OCI-LY7 (cell line): ENCODE measurements at regions not wholly inside any gene's neighbourhood (a gene's known extent, or its start where the extent isn't known, plus 50 kb on each side); places are given as distances from the start of the nearest gene placed in this dataset.

ENCODE experiments used
- BruUV-seq: library from RNA; stranded (reverse); fragments of 400-500 nt; replicated peaks from 2 replicates; lab custom pipeline; 2021; lab: Mats Ljungman, UMichigan
- CTCF ChIA-PET: fragments of 300-600 bp; sonication (Branson Sonifier 250); formaldehyde crosslinking; loops from one replicate; lab custom pipeline; 2022; ENCODE audit warnings: antibody characterized with exemption; ENCODE audit not compliant: unreplicated experiment; lab: Charles Lee
- POLR2A ChIA-PET: fragments of 300-600 bp; sonication (Branson Sonifier 250); formaldehyde crosslinking; loops from one replicate; lab custom pipeline; 2022; ENCODE audit warnings: antibody characterized with exemption; lab: Charles Lee
- DNase-seq: peaks from one replicate; pipeline ENCODE4 v3.0.0-alpha.2; 2015; ENCODE audit warnings: low spot score
- H2AFZ ChIP-seq: fragments of 200-600 bp; sonication (generic), shearing (Covaris generic); 2 replicates; pipeline ENCODE4 v1.6.1; 2014; ENCODE audit warnings: mild to moderate bottlenecking, antibody characterized with exemption, low read length, moderate library complexity
- H3K27ac ChIP-seq: fragments of 200-600 bp; sonication (generic); 2 replicates; pipeline ENCODE4 v1.5.1; 2014; ENCODE audit warnings: mixed run types, low read depth, mild to moderate bottlenecking, moderate library complexity, low read length, inconsistent platforms; ENCODE audit not compliant: poor library complexity, severe bottlenecking
- H3K36me3 ChIP-seq: fragments of 200-600 bp; sonication (generic); 2 replicates; pipeline ENCODE4 v1.6.1; 2014; ENCODE audit warnings: mild to moderate bottlenecking, antibody characterized with exemption, low read length, moderate library complexity, mixed read lengths; ENCODE audit not compliant: insufficient read depth
- H3K4me1 ChIP-seq: fragments of 200-600 bp; sonication (generic); 2 replicates; pipeline ENCODE4 v1.5.1; 2014; ENCODE audit warnings: mild to moderate bottlenecking, low read length; ENCODE audit not compliant: insufficient read depth, poor library complexity, severe bottlenecking
- H3K4me2 ChIP-seq: fragments of 200-600 bp; sonication (generic); 2 replicates; pipeline ENCODE4 v1.6.1; 2014; ENCODE audit warnings: mild to moderate bottlenecking, low read length
- H3K4me3 ChIP-seq: fragments of 200-600 bp; sonication (generic); 2 replicates; pipeline ENCODE4 v1.5.1; 2014; ENCODE audit warnings: mild to moderate bottlenecking, low read depth, low read length; ENCODE audit not compliant: poor library complexity, severe bottlenecking
- H3K79me2 ChIP-seq: fragments of 200-600 bp; sonication (generic); 2 replicates; pipeline ENCODE4 v1.6.1; 2016; ENCODE audit warnings: low read depth, mild to moderate bottlenecking, low read length, moderate library complexity, mixed read lengths; ENCODE audit not compliant: insufficient read depth
- H3K9me2 ChIP-seq: fragments of 200-600 bp; sonication (generic); 2 replicates; pipeline ENCODE4 v1.6.1; 2016; ENCODE audit warnings: mild to moderate bottlenecking, low read length, mixed read lengths; ENCODE audit not compliant: insufficient read depth
- H3K9me3 ChIP-seq: fragments of 200-600 bp; sonication (generic); 2 replicates; pipeline ENCODE4 v1.6.1; 2014; ENCODE audit warnings: mild to moderate bottlenecking, mixed run types, low read length, mixed read lengths
- H4K20me1 ChIP-seq: fragments of 200-600 bp; sonication (generic); 2 replicates; pipeline ENCODE4 v1.6.1; 2014; ENCODE audit warnings: mild to moderate bottlenecking, antibody characterized with exemption, low read length, moderate library complexity, mixed read lengths; ENCODE audit not compliant: insufficient read depth
- EZH2phosphoT487 ChIP-seq: fragments of 200-600 bp; sonication (generic); IDR thresholded peaks from 2 replicates; pipeline ENCODE4 v1.6.1; 2018; ENCODE audit warnings: low read depth, borderline replicate concordance, mild to moderate bottlenecking, mixed run types, antibody characterized with exemption, low read length, moderate library complexity, mixed read lengths
- intact Hi-C: fragments of 100-400 bp; cut with micrococcal nuclease; formaldehyde crosslinking; loops from one replicate; pipeline ENCODE4 v1.10.0; 2022; ENCODE audit not compliant: unreplicated experiment
- TF ChIP-seq, protein P1 (sequence below): fragments of 200-600 bp; sonication (generic); conservative IDR thresholded peaks from 2 replicates; pipeline ENCODE4 v1.5.1; 2014; ENCODE audit warnings: mild to moderate bottlenecking, antibody characterized with exemption, low read length, moderate library complexity, mixed read lengths

DNA sequence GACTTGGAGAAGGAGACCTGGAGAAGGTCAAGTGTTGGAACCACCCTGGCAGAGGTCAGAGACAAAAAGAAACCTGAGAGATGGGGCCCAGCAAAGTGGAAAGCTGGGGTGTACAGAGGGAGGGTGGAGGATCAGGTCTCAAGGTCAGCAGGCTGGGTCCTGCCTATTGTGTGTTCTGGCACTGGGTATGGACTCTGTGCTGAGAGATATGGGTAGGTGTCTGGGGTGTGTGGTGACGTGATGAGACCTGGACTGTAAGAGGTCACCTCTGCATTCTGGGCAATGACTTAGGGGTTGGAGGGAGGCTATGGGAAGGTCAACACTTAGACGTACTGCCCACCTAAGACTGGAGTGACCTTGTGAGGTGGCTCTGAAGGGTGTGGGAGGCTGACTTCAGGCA lies 88.1 kb downstream of the SCGB2B2 start:
- intact Hi-C loops, result no loop called here
- no peak overlapping the region for H2AFZ ChIP-seq
- H3K36me3 ChIP-seq, result no peaks in the 10 kb centered on the region
- no peaks in the 10 kb centered on the region for H3K9me3 ChIP-seq
- no peaks in the 10 kb centered on the region for H3K4me1 ChIP-seq
- H3K9me2 ChIP-seq, result no peaks in the 10 kb centered on the region
- ChIA-PET CTCF (no interaction called here), POLR2A (no interaction called here)
- no peak overlapping the region for H3K4me3 ChIP-seq
- no peaks in the 10 kb centered on the region for H4K20me1 ChIP-seq
- no peak overlapping the region for H3K27ac ChIP-seq
- no TSS peak for BruUV-seq
- H3K4me2 ChIP-seq, result no peak overlapping the region
- no peak for DNase-seq
- no peaks in the 10 kb centered on the region for H3K79me2 ChIP-seq
- TF ChIP-seq, protein P1, sequence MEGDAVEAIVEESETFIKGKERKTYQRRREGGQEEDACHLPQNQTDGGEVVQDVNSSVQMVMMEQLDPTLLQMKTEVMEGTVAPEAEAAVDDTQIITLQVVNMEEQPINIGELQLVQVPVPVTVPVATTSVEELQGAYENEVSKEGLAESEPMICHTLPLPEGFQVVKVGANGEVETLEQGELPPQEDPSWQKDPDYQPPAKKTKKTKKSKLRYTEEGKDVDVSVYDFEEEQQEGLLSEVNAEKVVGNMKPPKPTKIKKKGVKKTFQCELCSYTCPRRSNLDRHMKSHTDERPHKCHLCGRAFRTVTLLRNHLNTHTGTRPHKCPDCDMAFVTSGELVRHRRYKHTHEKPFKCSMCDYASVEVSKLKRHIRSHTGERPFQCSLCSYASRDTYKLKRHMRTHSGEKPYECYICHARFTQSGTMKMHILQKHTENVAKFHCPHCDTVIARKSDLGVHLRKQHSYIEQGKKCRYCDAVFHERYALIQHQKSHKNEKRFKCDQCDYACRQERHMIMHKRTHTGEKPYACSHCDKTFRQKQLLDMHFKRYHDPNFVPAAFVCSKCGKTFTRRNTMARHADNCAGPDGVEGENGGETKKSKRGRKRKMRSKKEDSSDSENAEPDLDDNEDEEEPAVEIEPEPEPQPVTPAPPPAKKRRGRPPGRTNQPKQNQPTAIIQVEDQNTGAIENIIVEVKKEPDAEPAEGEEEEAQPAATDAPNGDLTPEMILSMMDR, result no peak

DNA sequence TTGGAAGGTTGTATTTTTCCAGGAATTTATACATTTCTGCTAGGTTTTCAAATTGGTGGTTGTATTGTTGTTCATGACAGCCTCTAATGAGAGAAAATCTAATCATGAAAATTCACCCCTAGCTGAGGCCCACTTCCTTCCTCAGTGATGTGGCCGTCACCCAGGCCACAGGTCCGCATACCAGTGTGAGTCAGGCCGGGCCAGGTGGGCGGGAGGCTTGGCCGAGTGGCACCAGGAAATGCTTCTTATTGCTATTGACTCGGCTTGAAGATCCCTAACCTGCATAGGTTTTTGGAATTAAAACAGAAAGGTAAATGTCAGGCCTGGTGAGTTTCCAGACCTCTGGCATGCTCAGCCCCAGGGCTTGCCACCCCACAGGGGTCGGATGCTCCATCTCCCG lies 88.7 kb downstream of the SCGB2B2 start:
- no peaks in the 10 kb centered on the region for H3K36me3 ChIP-seq
- BruUV-seq, result no TSS peak

DNA sequence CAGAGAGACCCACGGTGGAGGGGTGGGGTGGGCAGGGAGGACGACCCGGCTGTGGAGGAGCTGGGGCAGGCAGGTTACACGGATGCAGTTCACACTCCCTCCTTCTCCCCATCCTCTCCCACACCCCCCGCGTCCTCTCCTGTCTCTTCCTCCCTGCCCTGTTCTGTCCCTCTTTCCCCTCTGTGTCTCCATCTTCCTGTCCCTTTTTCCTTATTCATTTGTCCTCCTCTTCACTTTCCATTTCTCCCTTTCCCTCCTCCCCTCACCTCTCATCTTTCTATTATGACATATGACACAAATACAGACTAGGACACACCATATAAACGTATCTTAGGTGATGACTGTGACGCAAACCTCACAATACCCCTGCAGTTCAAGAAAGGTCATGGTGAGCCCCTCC lies 96.6 kb downstream of the SCGB2B2 start:
- BruUV-seq, result no TSS peak
- TF ChIP-seq EZH2phosphoT487, result no peak
- TF ChIP-seq, protein P1, result no peak
- H3K9me2 ChIP-seq, result no peaks in the 10 kb centered on the region
- H3K27ac ChIP-seq, result no peak overlapping the region
- no peaks in the 10 kb centered on the region for H3K4me1 ChIP-seq
- no peak overlapping the region for H3K4me3 ChIP-seq
- no peak overlapping the region for H3K4me2 ChIP-seq
- no peaks in the 10 kb centered on the region for H4K20me1 ChIP-seq
- ChIA-PET CTCF (no interaction called here), POLR2A (no interaction called here)
- no peaks in the 10 kb centered on the region for H3K9me3 ChIP-seq
- H3K36me3 ChIP-seq, result no peaks in the 10 kb centered on the region
- no peaks in the 10 kb centered on the region for H3K79me2 ChIP-seq
- DNase-seq, result no peak
- H2AFZ ChIP-seq, result no peak overlapping the region
- intact Hi-C loops, result no loop called here

More for the DNA sequence above, 88.7 kb downstream of the SCGB2B2 start:
- Histone ChIP-seq H3K4me2 (no peak overlapping the region), H2AFZ (no peak overlapping the region), H4K20me1 (no peaks in the 10 kb centered on the region), H3K79me2 (no peaks in the 10 kb centered on the region), H3K9me3 (no peaks in the 10 kb centered on the region), H3K4me1 (no peaks in the 10 kb centered on the region), H3K9me2 (no peaks in the 10 kb centered on the region), H3K27ac (no peak overlapping the region), H3K4me3 (no peak overlapping the region)
- intact Hi-C loops, result no loop called here
- ChIA-PET CTCF (no interaction called here), POLR2A (no interaction called here)
- TF ChIP-seq, protein P1, result no peak
- TF ChIP-seq EZH2phosphoT487, result no peak
- DNase-seq, result no peak
